ENCODE measurements at regions not wholly inside any gene's neighbourhood (a gene's known extent, or its start where the extent isn't known, plus 50 kb on each side); places are given as distances from the start of the nearest gene placed in this dataset.

- TF ChIP-seq CTCF (tag by site-specific recombination; IDR thresholded peaks at IDR 0.05) = no peak
- TF ChIP-seq MEIS1 (CRISPR knock-in tag; IDR thresholded peaks at IDR 0.05; ENCODE audit: borderline replicate concordance) = no peak
- TF ChIP-seq ZBTB11 (tag by site-specific recombination; conservative IDR thresholded peaks at IDR 0.05; ENCODE audit: low read depth) = no peak
- TF ChIP-seq PBX3 (CRISPR knock-in tag; IDR thresholded peaks at IDR 0.05) = no peak
- TF ChIP-seq ZNF416 (tag by site-specific recombination; IDR thresholded peaks at IDR 0.05) = no peak
- no peak for TF ChIP-seq ZNF521 (tag by site-specific recombination; IDR thresholded peaks at IDR 0.05)
- TF ChIP-seq KLF7 (tag by site-specific recombination; IDR thresholded peaks at IDR 0.05; ENCODE audit: borderline replicate concordance) = no peak
- TF ChIP-seq ZNF10 (tag by site-specific recombination; IDR thresholded peaks at IDR 0.05) = no peak
- TF ChIP-seq YY1 (tag by site-specific recombination; IDR thresholded peaks at IDR 0.05) = no peak
- no peak for TF ChIP-seq ZBTB21 (tag by site-specific recombination; IDR thresholded peaks at IDR 0.05)
- TF ChIP-seq TRIM28 (IDR thresholded peaks at IDR 0.05; ENCODE audit: borderline replicate concordance, low read length) = no peak
- TF ChIP-seq HOXA7 (CRISPR knock-in tag; IDR thresholded peaks at IDR 0.05; ENCODE audit: borderline replicate concordance) = no peak
- no peak for TF ChIP-seq SP7 (tag by site-specific recombination; IDR thresholded peaks at IDR 0.05)
- no peak for TF ChIP-seq ZNF629 (tag by site-specific recombination; IDR thresholded peaks at IDR 0.05)
Observed at GRCh38 chr4:12393631-12394262, 965.1 kb upstream of the HS3ST1 start.
